ENCODE measurements at regions not wholly inside any gene's neighbourhood (a gene's known extent, or its start where the extent isn't known, plus 50 kb on each side); places are given as distances from the start of the nearest gene placed in this dataset.

- Histone ChIP-seq H3K9me3 (ENCODE audit: control insufficient read depth, insufficient read depth, low read depth, low read length) (no peaks in the 10 kb centered on the region), H3K4me1 (ENCODE audit: control insufficient read depth, insufficient read depth, low read length) (peaks cover 2% of the 10 kb centered on the region; the same call in 1 of the 2 replicates), H3K27ac (ENCODE audit: extremely low read depth, low read depth, low read length) (no peak overlapping the region), H3K36me3 (ENCODE audit: control insufficient read depth in 2 of 2, insufficient read depth in 1 of 2, low read length in 2 of 2) (no peaks in the 10 kb centered on the region), H3K4me3 (ENCODE audit: low read depth, low read length) (no peak overlapping the region)
- TF ChIP-seq ZNF112 (tag by site-specific recombination; IDR thresholded peaks at IDR 0.05) (no peak), ZBTB7A (tag by site-specific recombination; IDR thresholded peaks at IDR 0.05; ENCODE audit: low read depth) (no peak), GLIS1 (tag by site-specific recombination; IDR thresholded peaks at IDR 0.05) (no peak), ZNF837 (tag by site-specific recombination; IDR thresholded peaks at IDR 0.05) (no peak), ZNF37A (tag by site-specific recombination; IDR thresholded peaks at IDR 0.05) (no peak), ZNF416 (tag by site-specific recombination; IDR thresholded peaks at IDR 0.05) (no peak), ZNF776 (tag by site-specific recombination; IDR thresholded peaks at IDR 0.05; ENCODE audit: borderline replicate concordance) (no peak), ZNF664 (tag by site-specific recombination; IDR thresholded peaks at IDR 0.05) (no peak), ZNF558 (tag by site-specific recombination; IDR thresholded peaks at IDR 0.05) (no peak), ZNF155 (tag by site-specific recombination; IDR thresholded peaks at IDR 0.05) (no peak), ZNF658 (tag by site-specific recombination; IDR thresholded peaks at IDR 0.05) (no peak), ZNF157 (tag by site-specific recombination; IDR thresholded peaks at IDR 0.05) (no peak), KLF1 (tag by site-specific recombination; IDR thresholded peaks at IDR 0.05) (no peak)
- ChIA-PET CTCF (no interaction called here), POLR2A (interaction anchor here (0.5 kb wide), 1 partner anchor 310 kb away, joined by 4 read pairs; no protein-coding TSS in a partner anchor)
Observed at GRCh38 chr15:97200161-97200560, 760.3 kb upstream of the ARRDC4 start.

DNA sequence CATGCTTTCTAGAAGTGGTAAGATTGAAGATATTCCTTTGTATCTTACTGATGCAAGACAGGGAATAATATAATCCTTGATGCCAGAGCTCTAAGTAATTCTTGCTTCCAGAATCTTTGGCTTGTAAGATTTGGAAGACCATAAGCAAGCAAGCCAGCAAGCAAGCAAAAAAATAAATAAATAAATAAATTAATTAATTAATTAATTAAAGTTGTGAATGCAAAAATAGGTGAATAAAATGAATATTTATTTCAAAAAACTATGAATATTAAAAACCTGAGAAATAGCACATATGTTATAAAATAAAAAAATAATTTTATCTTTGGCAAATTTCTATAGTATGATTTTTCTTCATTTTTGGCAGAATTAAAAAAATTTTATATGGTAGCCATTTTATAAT is 750.2 kb upstream of the ARRDC4 start:
- ChIA-PET POLR2A (no interaction called here), CTCF (interaction anchor here (0.7 to 1.4 kb wide), 2 partner anchors 24 to 71 kb away, joined by 4 read pairs; no protein-coding TSS in a partner anchor)
- Histone ChIP-seq H3K4me3 (ENCODE audit: low read depth, low read length) (no peak overlapping the region), H3K27ac (ENCODE audit: extremely low read depth, low read depth, low read length) (no peak overlapping the region), H3K36me3 (ENCODE audit: control insufficient read depth in 2 of 2, insufficient read depth in 1 of 2, low read length in 2 of 2) (no peaks in the 10 kb centered on the region), H3K9me3 (ENCODE audit: control insufficient read depth, insufficient read depth, low read depth, low read length) (no peaks in the 10 kb centered on the region), H3K4me1 (ENCODE audit: control insufficient read depth, insufficient read depth, low read length) (no peaks in the 10 kb centered on the region)
- TF ChIP-seq, protein P1, sequence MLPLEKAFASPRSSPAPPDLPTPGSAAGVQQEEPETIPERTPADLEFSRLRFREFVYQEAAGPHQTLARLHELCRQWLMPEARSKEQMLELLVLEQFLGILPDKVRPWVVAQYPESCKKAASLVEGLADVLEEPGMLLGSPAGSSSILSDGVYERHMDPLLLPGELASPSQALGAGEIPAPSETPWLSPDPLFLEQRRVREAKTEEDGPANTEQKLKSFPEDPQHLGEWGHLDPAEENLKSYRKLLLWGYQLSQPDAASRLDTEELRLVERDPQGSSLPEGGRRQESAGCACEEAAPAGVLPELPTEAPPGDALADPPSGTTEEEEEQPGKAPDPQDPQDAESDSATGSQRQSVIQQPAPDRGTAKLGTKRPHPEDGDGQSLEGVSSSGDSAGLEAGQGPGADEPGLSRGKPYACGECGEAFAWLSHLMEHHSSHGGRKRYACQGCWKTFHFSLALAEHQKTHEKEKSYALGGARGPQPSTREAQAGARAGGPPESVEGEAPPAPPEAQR (tag by site-specific recombination; IDR thresholded peaks at IDR 0.05): no peak
- TF ChIP-seq ZNF555 (tag by site-specific recombination; conservative IDR thresholded peaks at IDR 0.05): no peak

DNA sequence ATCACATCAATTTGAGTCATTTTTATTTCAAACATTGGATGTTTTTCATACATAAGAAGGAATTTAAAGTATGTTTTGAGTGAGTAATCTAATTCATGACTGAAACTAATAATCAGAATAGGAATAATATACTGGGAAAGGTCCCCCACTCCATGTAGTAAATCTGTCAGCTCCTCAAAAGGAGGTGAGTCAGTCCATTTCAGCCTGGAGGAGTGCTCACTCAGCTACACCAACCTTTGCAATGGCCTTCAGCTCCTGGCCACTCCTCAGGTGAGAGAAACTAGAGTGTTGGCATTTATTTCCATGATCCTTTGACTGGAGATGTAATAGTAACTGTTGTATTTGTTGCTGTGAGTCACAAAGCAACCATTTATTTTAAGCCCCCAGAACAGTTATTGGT is 744.9 kb upstream of the ARRDC4 start:
- Histone ChIP-seq H3K27ac (ENCODE audit: extremely low read depth, low read depth, low read length) (no peak overlapping the region), H3K36me3 (ENCODE audit: control insufficient read depth in 2 of 2, insufficient read depth in 1 of 2, low read length in 2 of 2) (no peaks in the 10 kb centered on the region), H3K9me3 (ENCODE audit: control insufficient read depth, insufficient read depth, low read depth, low read length) (no peaks in the 10 kb centered on the region), H3K4me3 (ENCODE audit: low read depth, low read length) (no peak overlapping the region), H3K4me1 (ENCODE audit: control insufficient read depth, insufficient read depth, low read length) (no peaks in the 10 kb centered on the region)
- ChIA-PET POLR2A (no interaction called here), CTCF (interaction anchor here (0.7 to 0.8 kb wide), 2 partner anchors 246 to 858 kb away, joined by 3 to 10 read pairs; no protein-coding TSS in a partner anchor)
- TF ChIP-seq PRDM6 (tag by site-specific recombination; IDR thresholded peaks at IDR 0.05) (no peak), ZNF76 (tag by site-specific recombination; IDR thresholded peaks at IDR 0.05; ENCODE audit: borderline replicate concordance, low read depth) (no peak), ZNF239 (tag by site-specific recombination; IDR thresholded peaks at IDR 0.05) (no peak), ZFHX2 (tag by site-specific recombination; conservative IDR thresholded peaks at IDR 0.05) (no peak), KLF16 (tag by site-specific recombination; IDR thresholded peaks at IDR 0.05) (no peak), ZNF600 (tag by site-specific recombination; IDR thresholded peaks at IDR 0.05) (no peak), YY1 (tag by site-specific recombination; IDR thresholded peaks at IDR 0.05) (no peak), ZNF341 (tag by site-specific recombination; IDR thresholded peaks at IDR 0.05; ENCODE audit: low read depth) (no peak), ZNF248 (tag by site-specific recombination; IDR thresholded peaks at IDR 0.05) (no peak), ZNF112 (tag by site-specific recombination; IDR thresholded peaks at IDR 0.05) (no peak), ZBTB7A (tag by site-specific recombination; IDR thresholded peaks at IDR 0.05; ENCODE audit: low read depth) (no peak), TCF7L2 (IDR thresholded peaks at IDR 0.05; ENCODE audit: borderline replicate concordance, low read depth, low read length) (no peak), ZNF292 (tag by site-specific recombination; IDR thresholded peaks at IDR 0.05; ENCODE audit: borderline replicate concordance, low read depth) (no peak), OVOL3 (tag by site-specific recombination; IDR thresholded peaks at IDR 0.05) (no peak), ZSCAN30 (tag by site-specific recombination; IDR thresholded peaks at IDR 0.05) (no peak), ZNF354C (tag by site-specific recombination; IDR thresholded peaks at IDR 0.05; ENCODE audit: borderline replicate concordance, low read depth) (no peak), YY2 (tag by site-specific recombination; IDR thresholded peaks at IDR 0.05) (no peak)
- TF ChIP-seq, protein P2, sequence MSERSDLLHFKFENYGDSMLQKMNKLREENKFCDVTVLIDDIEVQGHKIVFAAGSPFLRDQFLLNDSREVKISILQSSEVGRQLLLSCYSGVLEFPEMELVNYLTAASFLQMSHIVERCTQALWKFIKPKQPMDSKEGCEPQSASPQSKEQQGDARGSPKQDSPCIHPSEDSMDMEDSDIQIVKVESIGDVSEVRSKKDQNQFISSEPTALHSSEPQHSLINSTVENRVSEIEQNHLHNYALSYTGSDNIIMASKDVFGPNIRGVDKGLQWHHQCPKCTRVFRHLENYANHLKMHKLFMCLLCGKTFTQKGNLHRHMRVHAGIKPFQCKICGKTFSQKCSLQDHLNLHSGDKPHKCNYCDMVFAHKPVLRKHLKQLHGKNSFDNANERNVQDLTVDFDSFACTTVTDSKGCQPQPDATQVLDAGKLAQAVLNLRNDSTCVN (tag by site-specific recombination; optimal IDR thresholded peaks at IDR 0.05): no peak

Measured in HEK293 (cell line).